Endodermal cell (in vitro differentiated cells): ENCODE measurements at regions not wholly inside any gene's neighbourhood (a gene's known extent, or its start where the extent isn't known, plus 50 kb on each side); places are given as distances from the start of the nearest gene placed in this dataset.

ENCODE experiments used
- DNase-seq: peaks from one replicate; pipeline ENCODE4 v3.0.0-alpha.2; 2017
- H3K27ac ChIP-seq: 2 replicates; pipeline ENCODE4 v1.5.1; 2013; ENCODE audit warnings: mild to moderate bottlenecking, low read depth, low read length, moderate library complexity
- H3K27me3 ChIP-seq: 2 replicates; pipeline ENCODE4 v1.6.1; 2013; ENCODE audit warnings: mild to moderate bottlenecking, low read length, moderate library complexity; ENCODE audit not compliant: insufficient read depth, control insufficient read depth, poor library complexity, severe bottlenecking
- H3K36me3 ChIP-seq: 2 replicates; pipeline ENCODE4 v1.7.0; 2013; ENCODE audit warnings: mild to moderate bottlenecking, low read length, moderate library complexity; ENCODE audit not compliant: control insufficient read depth, insufficient read depth
- H3K4me1 ChIP-seq: one replicate; pipeline ENCODE4 v1.7.0; 2013; ENCODE audit warnings: low read length; ENCODE audit not compliant: control insufficient read depth, insufficient read depth
- H3K4me3 ChIP-seq: 2 replicates; pipeline ENCODE4 v1.5.1; 2013; ENCODE audit warnings: mild to moderate bottlenecking, low read length, moderate library complexity
- H3K9ac ChIP-seq: 2 replicates; pipeline ENCODE4 v1.6.1; 2013; ENCODE audit warnings: mild to moderate bottlenecking, low read length, moderate library complexity; ENCODE audit not compliant: poor library complexity, severe bottlenecking; ENCODE audit errors: extremely low read depth
- H3K9me3 ChIP-seq: 2 replicates; pipeline ENCODE4 v1.6.1; 2013; ENCODE audit warnings: mild to moderate bottlenecking, low read length, moderate library complexity; ENCODE audit not compliant: control insufficient read depth
- H3K27ac Mint-ChIP-seq: 2 replicates; pipeline ENCODE4 v1.8.0; 2020; ENCODE audit warnings: mixed read lengths
- H3K27me3 Mint-ChIP-seq: 2 replicates; pipeline ENCODE4 v1.8.0; 2021; ENCODE audit warnings: mild to moderate bottlenecking, mixed read lengths; ENCODE audit not compliant: insufficient read depth
- H3K36me3 Mint-ChIP-seq: 2 replicates; pipeline ENCODE4 v1.8.0; 2020; ENCODE audit warnings: low read depth, mixed read lengths
- H3K4me1 Mint-ChIP-seq: 2 replicates; pipeline ENCODE4 v1.8.0; 2020; ENCODE audit warnings: mixed read lengths
- H3K4me3 Mint-ChIP-seq: 2 replicates; pipeline ENCODE4 v1.8.0; 2020; ENCODE audit warnings: mild to moderate bottlenecking, moderate library complexity, mixed read lengths
- H3K9me3 Mint-ChIP-seq: 2 replicates; pipeline ENCODE4 v1.8.0; 2020; ENCODE audit warnings: mild to moderate bottlenecking, mixed read lengths
- whole genome bisulfite sequencing, 2 experiments: methylation state at CpG; one replicate each; pipeline versions ENCODE4 v1.1.5 to v1.1.7; 2013; ENCODE audit warnings: missing lambda C conversion rate in 2 of 2, mixed read lengths in 1 of 2; ENCODE audit not compliant: insufficient coverage in 1 of 2, insufficient read length in 1 of 2; 5-methylcytosine and 5-hydroxymethylcytosine counted together
- TF ChIP-seq, protein P1 (sequence below): fragments of 200-600 bp; sonication (generic); conservative IDR thresholded peaks from 2 replicates; pipeline ENCODE4 v1.5.0; 2021; ENCODE audit warnings: antibody characterized with exemption, mild to moderate bottlenecking

GRCh38 chr7:69374044-69374425 lies 224.2 kb upstream of the AUTS2 start:
- H3K27ac ChIP-seq = no peak overlapping the region

GRCh38 chr7:69377191-69377590 lies 221.1 kb upstream of the AUTS2 start:
- H3K4me3 Mint-ChIP-seq = no peak overlapping the region
- no peak overlapping the region for H3K27ac Mint-ChIP-seq
- H3K36me3 Mint-ChIP-seq = no peaks in the 10 kb centered on the region
- no peak overlapping the region for H3K9ac ChIP-seq
- no peak overlapping the region for H3K27ac ChIP-seq
- TF ChIP-seq, protein P1, sequence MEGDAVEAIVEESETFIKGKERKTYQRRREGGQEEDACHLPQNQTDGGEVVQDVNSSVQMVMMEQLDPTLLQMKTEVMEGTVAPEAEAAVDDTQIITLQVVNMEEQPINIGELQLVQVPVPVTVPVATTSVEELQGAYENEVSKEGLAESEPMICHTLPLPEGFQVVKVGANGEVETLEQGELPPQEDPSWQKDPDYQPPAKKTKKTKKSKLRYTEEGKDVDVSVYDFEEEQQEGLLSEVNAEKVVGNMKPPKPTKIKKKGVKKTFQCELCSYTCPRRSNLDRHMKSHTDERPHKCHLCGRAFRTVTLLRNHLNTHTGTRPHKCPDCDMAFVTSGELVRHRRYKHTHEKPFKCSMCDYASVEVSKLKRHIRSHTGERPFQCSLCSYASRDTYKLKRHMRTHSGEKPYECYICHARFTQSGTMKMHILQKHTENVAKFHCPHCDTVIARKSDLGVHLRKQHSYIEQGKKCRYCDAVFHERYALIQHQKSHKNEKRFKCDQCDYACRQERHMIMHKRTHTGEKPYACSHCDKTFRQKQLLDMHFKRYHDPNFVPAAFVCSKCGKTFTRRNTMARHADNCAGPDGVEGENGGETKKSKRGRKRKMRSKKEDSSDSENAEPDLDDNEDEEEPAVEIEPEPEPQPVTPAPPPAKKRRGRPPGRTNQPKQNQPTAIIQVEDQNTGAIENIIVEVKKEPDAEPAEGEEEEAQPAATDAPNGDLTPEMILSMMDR = no peak
- no peak overlapping the region for H3K4me3 ChIP-seq
- WGBS, 2 experiments = 92% methylated on average over 5 of the region's 5 CpGs
- no peaks in the 10 kb centered on the region for H3K9me3 Mint-ChIP-seq
- no peaks in the 10 kb centered on the region for H3K4me1 ChIP-seq
- no peaks in the 10 kb centered on the region for H3K9me3 ChIP-seq
- peaks cover 21% of the 10 kb centered on the region for H3K4me1 Mint-ChIP-seq
- H3K27me3 ChIP-seq = peaks cover 4% of the 10 kb centered on the region
- H3K27me3 Mint-ChIP-seq = peaks cover 14% of the 10 kb centered on the region
- no peaks in the 10 kb centered on the region for H3K36me3 ChIP-seq
- DNase-seq = no peak

More at GRCh38 chr7:69374044-69374425, 224.2 kb upstream of the AUTS2 start:
- H3K9me3 Mint-ChIP-seq = no peaks in the 10 kb centered on the region
- peaks cover 15% of the 10 kb centered on the region for H3K4me1 Mint-ChIP-seq
- H3K4me3 Mint-ChIP-seq = no peak overlapping the region
- Histone ChIP-seq H3K36me3 (no peaks in the 10 kb centered on the region), H3K4me3 (no peak overlapping the region), H3K9ac (no peak overlapping the region), H3K4me1 (no peaks in the 10 kb centered on the region), H3K27me3 (peaks cover 4% of the 10 kb centered on the region), H3K9me3 (no peaks in the 10 kb centered on the region)
- DNase-seq = no peak
- no peaks in the 10 kb centered on the region for H3K36me3 Mint-ChIP-seq
- peaks cover 12% of the 10 kb centered on the region for H3K27me3 Mint-ChIP-seq
- TF ChIP-seq, protein P1 = no peak
- no peak overlapping the region for H3K27ac Mint-ChIP-seq
- WGBS, 2 experiments = 84 to 93% methylated on average over 4 to 5 of the region's 5 CpGs

DNA sequence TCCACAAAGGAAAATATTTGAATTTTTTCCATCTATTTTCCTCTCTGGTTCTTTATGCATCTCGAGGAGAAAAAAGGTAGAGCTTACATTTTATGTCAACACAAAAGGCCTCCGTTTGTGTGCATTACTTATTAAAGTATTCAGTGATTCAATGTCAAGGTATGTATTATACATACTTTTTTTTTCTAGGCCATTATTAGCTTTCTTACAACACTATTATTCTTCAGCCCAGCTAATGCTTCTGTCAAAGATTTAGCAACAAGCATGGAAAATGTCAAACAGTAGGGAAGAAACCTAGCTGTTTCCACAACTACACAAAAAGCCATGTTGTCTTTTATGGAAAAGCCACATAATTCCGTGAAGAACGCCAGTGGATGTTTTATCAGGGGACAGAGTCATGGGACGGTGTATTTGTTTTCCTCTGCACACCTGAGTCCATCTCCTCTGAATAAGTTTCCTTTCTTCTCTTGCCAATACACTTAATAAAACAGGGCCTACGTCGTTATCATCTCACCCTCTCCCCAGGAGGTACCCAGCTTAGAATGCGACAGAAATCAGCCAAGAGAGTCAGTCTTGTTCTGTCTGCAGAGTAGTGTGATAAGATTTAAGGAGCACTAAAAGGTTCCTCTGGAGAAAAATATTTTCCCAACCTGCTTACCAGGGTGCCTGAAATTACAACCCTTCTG lies 209.7 kb upstream of the AUTS2 start:
- Mint-ChIP-seq H3K27me3 (peaks cover 7% of the 10 kb centered on the region), H3K4me3 (no peak overlapping the region), H3K36me3 (no peaks in the 10 kb centered on the region), H3K4me1 (peaks cover 21% of the 10 kb centered on the region), H3K9me3 (peaks cover 9% of the 10 kb centered on the region), H3K27ac (no peak overlapping the region)
- peak; percentile 63 for DNase-seq
- Histone ChIP-seq H3K4me1 (no peaks in the 10 kb centered on the region), H3K4me3 (no peak overlapping the region), H3K9ac (no peak overlapping the region), H3K27ac (no peak overlapping the region), H3K36me3 (no peaks in the 10 kb centered on the region), H3K9me3 (peaks cover 3% of the 10 kb centered on the region), H3K27me3 (no peaks in the 10 kb centered on the region)
- 56% methylated on average over 7 of the region's 8 CpGs; no CpG with 5 or more reads in 1 of the 2 experiments for WGBS, 2 experiments
- TF ChIP-seq, protein P1 = no peak
